ENCODE measurements at regions not wholly inside any gene's neighbourhood (a gene's known extent, or its start where the extent isn't known, plus 50 kb on each side); places are given as distances from the start of the nearest gene placed in this dataset.

DNA sequence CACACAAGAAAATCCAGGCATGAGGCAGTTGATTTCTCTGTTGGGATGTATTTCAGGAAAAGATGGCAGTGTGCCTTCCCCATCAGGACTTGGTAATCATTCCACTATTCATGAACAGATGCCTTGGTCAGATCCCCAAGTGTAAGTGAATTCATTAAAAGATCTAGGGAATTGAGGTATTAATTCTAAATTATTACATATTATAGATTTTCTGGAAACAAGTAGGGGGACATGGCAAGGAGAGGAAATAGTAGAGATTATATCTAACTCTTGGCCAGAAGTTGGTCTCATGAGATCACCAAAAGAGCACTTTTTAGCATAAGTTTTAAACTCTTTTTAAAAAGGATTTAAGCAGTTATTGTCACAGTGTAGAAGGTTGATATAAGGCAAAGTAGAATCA lies 74.4 kb upstream of the MDFIC2 start (continued):
- TF ChIP-seq, protein P1, sequence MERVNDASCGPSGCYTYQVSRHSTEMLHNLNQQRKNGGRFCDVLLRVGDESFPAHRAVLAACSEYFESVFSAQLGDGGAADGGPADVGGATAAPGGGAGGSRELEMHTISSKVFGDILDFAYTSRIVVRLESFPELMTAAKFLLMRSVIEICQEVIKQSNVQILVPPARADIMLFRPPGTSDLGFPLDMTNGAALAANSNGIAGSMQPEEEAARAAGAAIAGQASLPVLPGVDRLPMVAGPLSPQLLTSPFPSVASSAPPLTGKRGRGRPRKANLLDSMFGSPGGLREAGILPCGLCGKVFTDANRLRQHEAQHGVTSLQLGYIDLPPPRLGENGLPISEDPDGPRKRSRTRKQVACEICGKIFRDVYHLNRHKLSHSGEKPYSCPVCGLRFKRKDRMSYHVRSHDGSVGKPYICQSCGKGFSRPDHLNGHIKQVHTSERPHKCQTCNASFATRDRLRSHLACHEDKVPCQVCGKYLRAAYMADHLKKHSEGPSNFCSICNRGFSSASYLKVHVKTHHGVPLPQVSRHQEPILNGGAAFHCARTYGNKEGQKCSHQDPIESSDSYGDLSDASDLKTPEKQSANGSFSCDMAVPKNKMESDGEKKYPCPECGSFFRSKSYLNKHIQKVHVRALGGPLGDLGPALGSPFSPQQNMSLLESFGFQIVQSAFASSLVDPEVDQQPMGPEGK (CRISPR knock-in tag; IDR thresholded peaks at IDR 0.05; ENCODE audit: borderline replicate concordance), result no peak
- TF ChIP-seq TOX (CRISPR knock-in tag; IDR thresholded peaks at IDR 0.05; ENCODE audit: borderline replicate concordance), result no peak
- no peak for TF ChIP-seq BACH2 (CRISPR knock-in tag; IDR thresholded peaks at IDR 0.05; ENCODE audit: borderline replicate concordance)
- TF ChIP-seq, protein P2, sequence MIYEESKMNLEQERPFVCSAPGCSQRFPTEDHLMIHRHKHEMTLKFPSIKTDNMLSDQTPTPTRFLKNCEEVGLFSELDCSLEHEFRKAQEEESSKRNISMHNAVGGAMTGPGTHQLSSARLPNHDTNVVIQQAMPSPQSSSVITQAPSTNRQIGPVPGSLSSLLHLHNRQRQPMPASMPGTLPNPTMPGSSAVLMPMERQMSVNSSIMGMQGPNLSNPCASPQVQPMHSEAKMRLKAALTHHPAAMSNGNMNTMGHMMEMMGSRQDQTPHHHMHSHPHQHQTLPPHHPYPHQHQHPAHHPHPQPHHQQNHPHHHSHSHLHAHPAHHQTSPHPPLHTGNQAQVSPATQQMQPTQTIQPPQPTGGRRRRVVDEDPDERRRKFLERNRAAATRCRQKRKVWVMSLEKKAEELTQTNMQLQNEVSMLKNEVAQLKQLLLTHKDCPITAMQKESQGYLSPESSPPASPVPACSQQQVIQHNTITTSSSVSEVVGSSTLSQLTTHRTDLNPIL (CRISPR knock-in tag; IDR thresholded peaks at IDR 0.05; ENCODE audit: low read depth), result no peak
- TF ChIP-seq ZNF8 (CRISPR knock-in tag; IDR thresholded peaks at IDR 0.05), result no peak
- no peak for TF ChIP-seq ZC3H10 (CRISPR knock-in tag; IDR thresholded peaks at IDR 0.05)
- TF ChIP-seq, protein P3, sequence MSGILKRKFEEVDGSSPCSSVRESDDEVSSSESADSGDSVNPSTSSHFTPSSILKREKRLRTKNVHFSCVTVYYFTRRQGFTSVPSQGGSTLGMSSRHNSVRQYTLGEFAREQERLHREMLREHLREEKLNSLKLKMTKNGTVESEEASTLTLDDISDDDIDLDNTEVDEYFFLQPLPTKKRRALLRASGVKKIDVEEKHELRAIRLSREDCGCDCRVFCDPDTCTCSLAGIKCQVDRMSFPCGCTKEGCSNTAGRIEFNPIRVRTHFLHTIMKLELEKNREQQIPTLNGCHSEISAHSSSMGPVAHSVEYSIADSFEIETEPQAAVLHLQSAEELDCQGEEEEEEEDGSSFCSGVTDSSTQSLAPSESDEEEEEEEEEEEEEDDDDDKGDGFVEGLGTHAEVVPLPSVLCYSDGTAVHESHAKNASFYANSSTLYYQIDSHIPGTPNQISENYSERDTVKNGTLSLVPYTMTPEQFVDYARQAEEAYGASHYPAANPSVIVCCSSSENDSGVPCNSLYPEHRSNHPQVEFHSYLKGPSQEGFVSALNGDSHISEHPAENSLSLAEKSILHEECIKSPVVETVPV (CRISPR knock-in tag; IDR thresholded peaks at IDR 0.05), result no peak
- TF ChIP-seq ARNTL (CRISPR knock-in tag; IDR thresholded peaks at IDR 0.05; ENCODE audit: borderline replicate concordance, low read depth), result no peak

DNA sequence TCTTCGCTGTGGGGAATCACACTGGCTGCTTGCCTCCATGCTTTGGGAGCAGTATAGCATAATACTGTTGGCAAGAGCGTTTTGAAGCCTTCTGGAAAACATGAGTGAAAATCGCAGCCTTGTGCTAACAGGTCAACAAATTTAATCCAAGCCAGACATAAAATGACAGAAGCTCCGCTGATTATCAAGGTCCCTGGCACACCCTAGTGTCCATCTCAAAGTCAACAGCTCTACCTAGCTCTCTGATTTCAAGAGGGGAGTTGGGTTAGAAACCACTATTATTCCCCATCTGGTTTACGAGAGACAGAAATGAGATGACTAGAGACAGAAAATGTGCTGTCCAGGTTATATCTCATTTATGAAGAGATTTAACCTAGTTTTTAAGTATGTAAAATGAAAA lies 73.6 kb upstream of the MDFIC2 start:
- ATAC-seq, result no peak
- TF ChIP-seq TOX (CRISPR knock-in tag; IDR thresholded peaks at IDR 0.05; ENCODE audit: borderline replicate concordance), result no peak
- TF ChIP-seq ISL1 (CRISPR knock-in tag; IDR thresholded peaks at IDR 0.05), result no peak
- TF ChIP-seq, protein P4, sequence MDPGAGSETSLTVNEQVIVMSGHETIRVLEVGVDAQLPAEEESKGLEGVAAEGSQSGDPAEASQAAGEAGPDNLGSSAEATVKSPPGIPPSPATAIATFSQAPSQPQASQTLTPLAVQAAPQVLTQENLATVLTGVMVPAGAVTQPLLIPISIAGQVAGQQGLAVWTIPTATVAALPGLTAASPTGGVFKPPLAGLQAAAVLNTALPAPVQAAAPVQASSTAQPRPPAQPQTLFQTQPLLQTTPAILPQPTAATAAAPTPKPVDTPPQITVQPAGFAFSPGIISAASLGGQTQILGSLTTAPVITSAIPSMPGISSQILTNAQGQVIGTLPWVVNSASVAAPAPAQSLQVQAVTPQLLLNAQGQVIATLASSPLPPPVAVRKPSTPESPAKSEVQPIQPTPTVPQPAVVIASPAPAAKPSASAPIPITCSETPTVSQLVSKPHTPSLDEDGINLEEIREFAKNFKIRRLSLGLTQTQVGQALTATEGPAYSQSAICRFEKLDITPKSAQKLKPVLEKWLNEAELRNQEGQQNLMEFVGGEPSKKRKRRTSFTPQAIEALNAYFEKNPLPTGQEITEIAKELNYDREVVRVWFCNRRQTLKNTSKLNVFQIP (CRISPR knock-in tag; IDR thresholded peaks at IDR 0.05; ENCODE audit: borderline replicate concordance, low read depth), result no peak
- TF ChIP-seq SNAI2 (CRISPR knock-in tag; IDR thresholded peaks at IDR 0.05), result no peak
- TF ChIP-seq GLIS3 (CRISPR knock-in tag; IDR thresholded peaks at IDR 0.05), result no peak
- TF ChIP-seq RARB (CRISPR knock-in tag; IDR thresholded peaks at IDR 0.05), result no peak
- TF ChIP-seq BACH2 (CRISPR knock-in tag; IDR thresholded peaks at IDR 0.05; ENCODE audit: borderline replicate concordance), result no peak
- TF ChIP-seq, protein P5, sequence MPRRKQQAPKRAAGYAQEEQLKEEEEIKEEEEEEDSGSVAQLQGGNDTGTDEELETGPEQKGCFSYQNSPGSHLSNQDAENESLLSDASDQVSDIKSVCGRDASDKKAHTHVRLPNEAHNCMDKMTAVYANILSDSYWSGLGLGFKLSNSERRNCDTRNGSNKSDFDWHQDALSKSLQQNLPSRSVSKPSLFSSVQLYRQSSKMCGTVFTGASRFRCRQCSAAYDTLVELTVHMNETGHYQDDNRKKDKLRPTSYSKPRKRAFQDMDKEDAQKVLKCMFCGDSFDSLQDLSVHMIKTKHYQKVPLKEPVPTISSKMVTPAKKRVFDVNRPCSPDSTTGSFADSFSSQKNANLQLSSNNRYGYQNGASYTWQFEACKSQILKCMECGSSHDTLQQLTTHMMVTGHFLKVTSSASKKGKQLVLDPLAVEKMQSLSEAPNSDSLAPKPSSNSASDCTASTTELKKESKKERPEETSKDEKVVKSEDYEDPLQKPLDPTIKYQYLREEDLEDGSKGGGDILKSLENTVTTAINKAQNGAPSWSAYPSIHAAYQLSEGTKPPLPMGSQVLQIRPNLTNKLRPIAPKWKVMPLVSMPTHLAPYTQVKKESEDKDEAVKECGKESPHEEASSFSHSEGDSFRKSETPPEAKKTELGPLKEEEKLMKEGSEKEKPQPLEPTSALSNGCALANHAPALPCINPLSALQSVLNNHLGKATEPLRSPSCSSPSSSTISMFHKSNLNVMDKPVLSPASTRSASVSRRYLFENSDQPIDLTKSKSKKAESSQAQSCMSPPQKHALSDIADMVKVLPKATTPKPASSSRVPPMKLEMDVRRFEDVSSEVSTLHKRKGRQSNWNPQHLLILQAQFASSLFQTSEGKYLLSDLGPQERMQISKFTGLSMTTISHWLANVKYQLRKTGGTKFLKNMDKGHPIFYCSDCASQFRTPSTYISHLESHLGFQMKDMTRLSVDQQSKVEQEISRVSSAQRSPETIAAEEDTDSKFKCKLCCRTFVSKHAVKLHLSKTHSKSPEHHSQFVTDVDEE (CRISPR knock-in tag; IDR thresholded peaks at IDR 0.05), result no peak
- TF ChIP-seq, protein P1 (CRISPR knock-in tag; IDR thresholded peaks at IDR 0.05; ENCODE audit: borderline replicate concordance), result no peak
- TF ChIP-seq CSDC2 (CRISPR knock-in tag; IDR thresholded peaks at IDR 0.05), result no peak
- TF ChIP-seq ZFP3 (CRISPR knock-in tag; IDR thresholded peaks at IDR 0.05), result no peak
- no peak for TF ChIP-seq ZFP30 (CRISPR knock-in tag; IDR thresholded peaks at IDR 0.05)
- no peak for TF ChIP-seq TCF4 (CRISPR knock-in tag; IDR thresholded peaks at IDR 0.05; ENCODE audit: borderline replicate concordance)
- TF ChIP-seq ZNF70 (CRISPR knock-in tag; IDR thresholded peaks at IDR 0.05), result no peak
- TF ChIP-seq ARNTL (CRISPR knock-in tag; IDR thresholded peaks at IDR 0.05; ENCODE audit: borderline replicate concordance, low read depth), result no peak
